T-helper 2 cell (primary cell): ENCODE measurements at regions not wholly inside any gene's neighbourhood (a gene's known extent, or its start where the extent isn't known, plus 50 kb on each side); places are given as distances from the start of the nearest gene placed in this dataset.

Experiments
- DNase-seq, 5 experiments: peaks; one replicate each; pipeline versions ENCODE4 v3.0.0 to v3.0.0-alpha.2; 2012 to 2022

DNA sequence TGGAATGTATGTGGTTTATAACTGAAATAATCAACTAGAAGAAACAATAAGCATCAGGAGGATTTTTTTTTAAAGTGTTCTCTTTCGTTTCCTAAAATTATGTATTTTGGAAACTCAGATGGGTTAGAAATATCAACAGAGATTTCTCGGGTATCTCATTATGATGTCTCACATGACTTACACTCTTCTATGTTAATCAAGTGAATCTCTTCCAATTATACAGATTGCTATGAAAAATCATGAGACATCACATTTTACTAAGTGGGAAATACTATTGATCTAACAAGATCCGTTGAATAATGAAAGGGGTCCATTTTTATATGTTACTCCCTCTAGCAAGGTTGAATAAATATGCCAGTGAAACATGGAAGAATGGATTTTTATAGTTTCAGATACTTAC is 54.7 kb upstream of the NRIP1 start:
- no peak for DNase-seq

DNA sequence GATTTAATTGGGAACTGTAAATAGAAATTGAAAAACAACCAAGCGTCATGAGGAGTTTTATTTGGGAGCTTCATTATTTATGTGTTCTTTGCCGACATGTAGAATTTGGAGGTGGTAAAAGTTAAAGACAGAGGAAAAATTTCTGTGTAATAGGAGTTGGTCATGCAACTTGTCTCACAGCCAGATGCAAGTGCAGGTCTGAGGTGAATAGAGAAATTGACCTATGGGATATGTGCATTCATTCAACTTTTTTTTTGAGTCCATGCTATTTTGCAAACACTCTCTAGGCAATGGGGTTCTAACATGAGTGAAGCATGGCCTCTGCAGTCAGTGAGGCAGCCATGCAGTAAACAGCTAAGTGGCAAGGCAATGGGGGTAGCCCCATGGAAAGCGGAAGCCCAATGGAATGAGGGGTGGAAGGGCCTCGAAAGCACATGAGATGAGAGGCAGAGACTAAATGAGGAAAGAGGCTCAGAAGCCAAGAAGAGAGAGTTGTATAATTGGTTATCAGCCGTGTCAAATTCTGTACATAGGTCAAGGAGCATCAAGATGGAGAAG is 56.4 kb upstream of the NRIP1 start:
- no peak for DNase-seq

DNA sequence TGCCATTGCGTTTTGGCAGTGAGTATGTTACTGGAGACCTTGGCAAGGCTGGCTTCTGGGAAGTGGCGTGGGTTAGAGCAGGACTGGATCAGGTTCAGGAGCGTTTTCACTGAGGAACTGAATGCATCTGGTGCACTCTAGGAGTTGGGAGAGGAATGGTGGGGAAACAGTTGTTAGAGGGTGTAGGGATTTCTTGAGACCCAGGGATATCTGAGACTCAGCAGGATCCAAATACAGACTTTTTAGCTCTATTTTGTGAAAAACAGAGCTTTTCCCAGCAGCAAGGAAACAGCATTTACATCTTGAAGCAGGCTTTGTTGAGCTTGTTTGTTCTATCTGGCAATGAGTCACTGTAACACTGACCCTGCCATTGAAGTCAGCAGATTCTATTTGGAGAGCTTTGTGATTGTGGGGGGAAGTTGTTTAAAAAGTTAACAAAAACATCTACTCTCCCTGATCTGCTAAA is 56.9 kb upstream of the NRIP1 start:
- DNase-seq = no peak

- no peak for DNase-seq
Observed at GRCh38 chr21:15122241-15122640, 57.4 kb upstream of the NRIP1 start.

- no peak for DNase-seq
Observed at GRCh38 chr21:15124731-15125130, 59.9 kb upstream of the NRIP1 start.

GRCh38 chr21:15126948-15127347 is 62.1 kb upstream of the NRIP1 start:
- no peak for DNase-seq

DNA sequence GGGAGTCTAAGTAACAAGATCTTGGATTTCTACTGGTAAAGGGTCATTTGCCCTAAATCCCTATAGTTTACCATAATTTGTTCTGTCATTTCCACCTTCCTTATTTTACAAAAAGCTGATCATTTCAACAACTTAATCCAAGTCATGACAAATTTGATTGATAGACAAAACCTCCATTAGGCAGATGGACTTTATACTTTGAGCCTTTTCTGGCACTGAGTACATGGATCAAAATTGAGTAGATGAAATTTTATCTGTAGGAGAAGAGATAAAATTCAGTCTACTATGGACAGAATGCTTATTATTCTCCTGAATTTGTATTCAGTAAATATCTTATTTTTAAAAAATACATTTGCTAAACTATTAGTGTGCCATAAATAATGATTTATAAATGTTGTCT is 62.6 kb upstream of the NRIP1 start:
- no peak for DNase-seq

DNA sequence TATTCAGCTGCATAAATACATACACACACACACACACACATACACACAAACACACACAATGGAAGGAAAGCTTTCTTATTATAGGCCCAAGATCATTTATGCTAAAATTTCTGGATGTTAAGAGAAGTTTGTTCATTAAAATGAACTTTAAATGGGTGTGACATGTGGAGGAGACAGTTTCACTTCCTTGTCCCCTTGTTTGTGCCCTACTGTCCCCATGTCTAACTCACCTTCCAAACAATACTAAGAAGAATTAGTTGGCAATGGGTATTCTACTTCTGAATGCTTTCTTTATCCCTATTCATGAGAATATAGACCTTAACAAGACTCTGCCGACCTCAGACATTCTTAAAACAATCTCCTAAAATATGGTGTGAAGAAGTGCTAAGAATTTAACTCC is 63.5 kb upstream of the NRIP1 start:
- DNase-seq = no peak

DNA sequence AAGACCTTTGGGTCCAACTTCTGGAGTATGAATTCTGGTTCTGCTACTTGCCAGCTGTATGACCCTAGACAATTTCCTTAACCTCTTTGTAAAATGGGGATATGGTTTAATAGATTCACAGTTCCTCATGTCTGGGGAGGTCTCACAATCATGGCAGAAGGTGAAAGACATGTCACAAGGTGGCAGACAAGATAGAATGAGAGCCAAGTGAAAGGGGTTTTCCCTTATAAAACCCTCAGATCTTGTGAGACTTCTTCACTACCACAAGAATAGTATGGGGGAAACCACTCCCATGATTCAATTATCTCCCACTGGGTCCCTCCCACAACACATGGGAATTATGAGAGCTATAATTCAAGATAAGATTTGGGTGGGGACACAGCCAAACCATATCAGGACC is 63.9 kb upstream of the NRIP1 start:
- DNase-seq = peak in 1 of 5 experiments; percentile 1

GRCh38 chr21:15130326-15130725 is 65.5 kb upstream of the NRIP1 start:
- no peak for DNase-seq

DNA sequence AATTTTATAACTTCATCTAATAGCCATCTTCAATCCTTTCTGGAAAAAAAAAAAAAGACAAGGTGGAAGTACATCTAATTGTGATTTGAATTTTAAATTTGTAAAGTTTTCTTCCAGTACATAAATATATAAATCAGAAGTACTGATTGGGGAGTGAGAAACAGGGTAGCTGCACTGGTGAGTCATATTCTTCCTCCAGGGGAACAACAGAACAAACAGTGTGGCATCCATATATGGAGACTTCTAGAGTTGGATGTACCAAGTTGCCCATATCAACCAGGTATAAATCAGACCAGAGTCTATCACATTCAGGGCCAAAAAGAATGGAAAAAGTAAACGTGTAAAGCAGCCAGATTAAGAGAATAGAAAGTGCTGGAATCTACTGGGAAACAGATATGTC is 66.0 kb upstream of the NRIP1 start:
- DNase-seq = no peak

DNA sequence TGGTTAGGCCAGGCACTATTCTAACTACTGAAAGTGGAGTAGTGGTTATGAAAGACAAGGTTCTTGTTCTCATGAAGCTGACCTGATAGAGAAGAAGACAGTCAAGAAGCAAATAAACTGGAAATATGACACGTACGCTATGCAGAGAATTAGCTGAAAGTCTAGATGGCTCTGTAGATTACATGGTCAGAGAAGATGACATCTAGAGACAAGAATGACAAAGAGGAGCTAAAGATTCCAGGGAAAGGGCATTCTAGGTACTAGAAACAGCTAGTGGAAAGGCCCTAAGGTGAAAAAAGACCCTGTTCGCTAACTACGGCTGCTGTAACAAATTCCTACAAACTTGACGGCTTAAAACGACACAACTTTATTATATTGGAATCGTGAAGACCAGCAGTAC is 68.0 kb upstream of the NRIP1 start:
- no peak for DNase-seq

- no peak for DNase-seq
Observed at GRCh38 chr21:15134701-15135470, 70.1 kb upstream of the NRIP1 start.

GRCh38 chr21:15135867-15136629 is 71.2 kb upstream of the NRIP1 start:
- DNase-seq = no peak

- no peak for DNase-seq
Observed at GRCh38 chr21:15138490-15138889, 73.7 kb upstream of the NRIP1 start.

DNA sequence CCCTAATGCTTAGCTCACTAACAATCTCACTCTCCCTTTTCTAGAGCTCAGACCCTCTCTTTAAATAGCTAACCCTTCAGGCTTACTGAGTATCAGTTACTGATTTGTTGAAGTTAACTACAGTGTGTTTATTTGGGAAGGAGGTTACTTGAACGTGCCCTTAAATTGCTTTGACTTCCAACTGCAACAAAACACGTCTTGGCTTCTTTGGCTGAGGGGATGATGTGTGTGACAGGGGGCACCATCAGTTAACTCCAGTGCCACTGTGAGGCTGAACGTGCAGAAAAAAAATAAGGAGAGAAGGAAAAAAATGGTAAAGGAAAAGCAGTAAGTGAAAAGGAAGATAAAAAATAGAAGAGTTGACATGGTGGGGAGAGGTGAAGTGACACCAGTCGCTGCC is 75.1 kb upstream of the NRIP1 start:
- no peak for DNase-seq

GRCh38 chr21:15140321-15141019 is 75.7 kb upstream of the NRIP1 start:
- DNase-seq = no peak

- DNase-seq = no peak
Observed at GRCh38 chr21:15141261-15141970, 76.6 kb upstream of the NRIP1 start.

DNA sequence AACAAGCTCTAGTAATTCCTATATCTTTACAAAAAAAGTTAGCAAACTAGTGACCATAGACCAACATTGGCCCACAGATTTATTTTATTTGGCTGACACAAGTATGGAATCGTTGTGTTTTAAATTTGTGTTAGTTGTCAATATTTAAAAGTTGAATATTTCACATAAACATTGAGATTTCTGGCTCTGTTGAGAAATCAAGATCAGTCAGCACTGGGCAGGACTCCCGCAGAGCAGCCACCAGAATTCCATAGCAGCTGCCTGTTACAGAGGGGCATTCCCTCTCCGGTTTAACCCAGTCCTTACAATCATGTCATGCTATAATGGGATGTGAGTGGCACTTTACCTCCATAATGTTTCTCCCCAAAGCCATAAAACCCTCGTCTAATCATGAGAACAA is 79.2 kb upstream of the NRIP1 start:
- no peak for DNase-seq

- no peak for DNase-seq
Observed at GRCh38 chr21:15148437-15148836, 83.6 kb upstream of the NRIP1 start.

GRCh38 chr21:15149600-15150224 is 84.9 kb upstream of the NRIP1 start:
- no peak for DNase-seq
